ENCODE measurements at regions not wholly inside any gene's neighbourhood (a gene's known extent, or its start where the extent isn't known, plus 50 kb on each side); places are given as distances from the start of the nearest gene placed in this dataset.
A peak's percentile ranks its signal among the peaks of the same experiment; 100 is the strongest.

DNA sequence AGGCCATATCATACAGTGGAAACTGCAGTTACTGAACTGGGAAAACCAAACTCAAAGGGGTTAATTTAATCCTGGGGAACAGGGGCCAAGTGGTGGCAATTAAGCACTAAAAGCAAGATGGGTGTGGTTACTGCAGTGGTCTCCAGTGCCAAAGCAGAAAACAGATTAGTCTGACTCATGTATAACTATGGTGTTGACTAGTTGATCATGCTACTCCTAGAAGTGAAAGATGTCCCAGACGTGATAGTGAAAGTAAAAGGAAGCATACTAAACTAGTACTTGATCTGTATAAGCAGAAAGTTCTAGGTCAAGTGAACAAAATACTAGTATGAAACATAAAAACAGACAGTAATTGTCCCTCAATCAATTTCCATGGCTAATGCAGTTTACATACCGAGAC, 360.0 kb upstream of the SLITRK5 start:
- intact Hi-C loops (cut with DNase I) = no loop called here
- Histone ChIP-seq H3K36me3 (replicated peaks in 1 of 2; ENCODE audit: insufficient read depth in 1 of 2, low read depth in 2 of 2) (no peaks in the 10 kb centered on the region), H3K9me3 (no peaks in the 10 kb centered on the region), H3K27me3 (no peaks in the 10 kb centered on the region), H3K4me1 (no peaks in the 10 kb centered on the region), H3K27ac (no peak overlapping the region), H3K4me3 (no peak overlapping the region)
- WGBS, 2 donors = 67 to 70% methylated on average over 2 of the region's 2 CpGs
- DNase-seq (no peak), ATAC-seq (no peak)
- TF ChIP-seq, protein P1, sequence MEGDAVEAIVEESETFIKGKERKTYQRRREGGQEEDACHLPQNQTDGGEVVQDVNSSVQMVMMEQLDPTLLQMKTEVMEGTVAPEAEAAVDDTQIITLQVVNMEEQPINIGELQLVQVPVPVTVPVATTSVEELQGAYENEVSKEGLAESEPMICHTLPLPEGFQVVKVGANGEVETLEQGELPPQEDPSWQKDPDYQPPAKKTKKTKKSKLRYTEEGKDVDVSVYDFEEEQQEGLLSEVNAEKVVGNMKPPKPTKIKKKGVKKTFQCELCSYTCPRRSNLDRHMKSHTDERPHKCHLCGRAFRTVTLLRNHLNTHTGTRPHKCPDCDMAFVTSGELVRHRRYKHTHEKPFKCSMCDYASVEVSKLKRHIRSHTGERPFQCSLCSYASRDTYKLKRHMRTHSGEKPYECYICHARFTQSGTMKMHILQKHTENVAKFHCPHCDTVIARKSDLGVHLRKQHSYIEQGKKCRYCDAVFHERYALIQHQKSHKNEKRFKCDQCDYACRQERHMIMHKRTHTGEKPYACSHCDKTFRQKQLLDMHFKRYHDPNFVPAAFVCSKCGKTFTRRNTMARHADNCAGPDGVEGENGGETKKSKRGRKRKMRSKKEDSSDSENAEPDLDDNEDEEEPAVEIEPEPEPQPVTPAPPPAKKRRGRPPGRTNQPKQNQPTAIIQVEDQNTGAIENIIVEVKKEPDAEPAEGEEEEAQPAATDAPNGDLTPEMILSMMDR (IDR thresholded peaks at IDR 0.05) = no peak
- TF ChIP-seq POLR2A (IDR thresholded peaks at IDR 0.05) = no peak

DNA sequence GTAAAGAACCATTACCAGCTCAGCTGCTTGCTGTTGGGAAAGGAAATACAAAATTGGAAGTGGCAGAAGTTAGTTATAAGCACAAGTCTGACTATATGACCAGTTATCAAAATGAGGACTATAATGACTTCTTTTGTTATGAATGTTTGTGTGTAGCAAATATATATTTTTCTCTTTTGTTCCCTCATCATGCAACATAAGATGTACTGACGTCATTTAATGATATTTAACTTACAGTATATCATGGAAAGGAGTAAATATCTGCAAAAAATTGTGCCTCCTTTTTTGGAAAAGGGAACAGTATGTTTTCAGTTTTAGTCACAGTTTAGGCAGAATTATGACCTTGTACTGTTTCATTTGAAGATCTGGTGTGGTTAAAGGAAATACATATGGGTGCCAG, 356.3 kb upstream of the SLITRK5 start:
- no peak overlapping the region for H3K4me3 ChIP-seq
- TF ChIP-seq, protein P1 (IDR thresholded peaks at IDR 0.05) = no peak
- TF ChIP-seq POLR2A (IDR thresholded peaks at IDR 0.05) = no peak
- H3K36me3 ChIP-seq (replicated peaks in 1 of 2; ENCODE audit: insufficient read depth in 1 of 2, low read depth in 2 of 2) = no peaks in the 10 kb centered on the region
- no peak for DNase-seq
- intact Hi-C loops (cut with DNase I) = no loop called here
- ATAC-seq = no peak
- WGBS, 2 donors = 49 to 55% methylated on average over 1 of the region's 1 CpG
- no peak overlapping the region for H3K27ac ChIP-seq
- H3K27me3 ChIP-seq = no peaks in the 10 kb centered on the region
- H3K4me1 ChIP-seq = no peaks in the 10 kb centered on the region
- no peaks in the 10 kb centered on the region for H3K9me3 ChIP-seq

DNA sequence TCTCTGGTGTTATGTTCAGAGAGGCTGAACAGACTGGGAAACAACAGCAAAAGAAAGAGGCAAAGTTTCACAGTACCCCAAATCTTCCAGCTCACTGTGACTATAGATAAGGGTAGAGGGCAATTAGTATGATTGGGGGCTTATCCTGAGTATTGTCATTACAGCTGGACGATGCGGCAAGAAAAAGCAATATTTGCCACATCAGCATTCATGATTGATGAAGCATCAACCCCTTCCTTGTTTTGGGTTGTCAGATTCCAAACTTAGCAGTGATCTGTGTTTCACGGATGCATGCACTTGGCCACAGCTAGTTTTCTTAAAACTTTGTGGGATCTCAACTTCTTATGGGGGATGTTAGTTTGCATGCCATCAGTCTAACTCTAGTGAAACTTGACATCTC, 348.8 kb upstream of the SLITRK5 start:
- H3K9me3 ChIP-seq = no peaks in the 10 kb centered on the region
- WGBS, 2 donors = 57 to 67% methylated on average over 3 of the region's 3 CpGs
- no peak overlapping the region for H3K4me3 ChIP-seq
- ATAC-seq = no peak
- H3K36me3 ChIP-seq (replicated peaks in 1 of 2; ENCODE audit: insufficient read depth in 1 of 2, low read depth in 2 of 2) = no peaks in the 10 kb centered on the region
- H3K27ac ChIP-seq = no peak overlapping the region
- TF ChIP-seq, protein P1 (IDR thresholded peaks at IDR 0.05) = no peak
- no peak for TF ChIP-seq POLR2A (IDR thresholded peaks at IDR 0.05)
- H3K4me1 ChIP-seq = no peaks in the 10 kb centered on the region
- no peaks in the 10 kb centered on the region for H3K27me3 ChIP-seq
- DNase-seq = no peak
- intact Hi-C loops (cut with DNase I) = no loop called here

DNA sequence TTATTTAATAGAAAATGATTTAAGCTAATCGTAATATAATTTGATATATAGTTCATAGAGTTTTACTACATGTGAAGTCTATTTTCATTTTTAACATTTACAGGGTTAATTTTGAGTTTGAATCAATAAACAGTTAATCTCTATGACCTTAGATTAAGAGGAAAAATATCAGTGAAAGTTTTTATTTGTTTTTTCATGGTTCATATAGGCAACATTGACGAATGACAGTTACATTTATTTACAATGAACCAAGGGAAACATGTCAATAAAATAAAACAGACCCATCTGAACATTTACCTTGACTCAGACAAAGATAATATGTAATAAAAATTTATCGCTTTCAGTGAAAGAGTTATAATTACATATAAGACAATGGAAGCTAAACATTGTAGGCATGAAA, 346.6 kb upstream of the SLITRK5 start:
- Histone ChIP-seq H3K4me1 (no peaks in the 10 kb centered on the region), H3K9me3 (no peaks in the 10 kb centered on the region), H3K27ac (no peak overlapping the region), H3K36me3 (replicated peaks in 1 of 2; ENCODE audit: insufficient read depth in 1 of 2, low read depth in 2 of 2) (no peaks in the 10 kb centered on the region), H3K27me3 (no peaks in the 10 kb centered on the region), H3K4me3 (no peak overlapping the region)
- no peak for ATAC-seq
- DNase-seq = no peak
- intact Hi-C loops (cut with DNase I) = no loop called here
- TF ChIP-seq, protein P1 (IDR thresholded peaks at IDR 0.05) = no peak
- WGBS, 2 donors = 51 to 57% methylated on average over 3 of the region's 3 CpGs

DNA sequence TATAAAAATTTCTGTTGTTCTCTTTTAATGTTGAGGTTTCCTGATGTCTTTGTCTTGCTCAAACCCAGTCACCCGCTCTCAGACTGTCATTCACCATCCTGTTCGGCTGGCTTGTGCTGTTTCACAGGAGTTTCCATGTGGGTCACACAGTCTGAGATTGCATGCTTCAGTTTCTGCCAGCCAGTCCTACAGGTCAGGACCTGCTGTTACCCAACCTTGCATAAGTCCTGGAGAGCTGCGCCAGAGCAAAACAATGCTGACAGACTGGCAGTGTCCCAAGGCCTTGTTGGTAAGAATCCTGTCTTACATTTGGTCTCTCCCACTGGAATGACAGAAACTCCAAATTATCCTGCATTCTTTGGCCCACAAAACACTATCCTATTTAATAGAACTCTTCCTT, 340.0 kb upstream of the SLITRK5 start:
- TF ChIP-seq, protein P1 (IDR thresholded peaks at IDR 0.05) = no peak
- no peak for TF ChIP-seq POLR2A (IDR thresholded peaks at IDR 0.05)
- Histone ChIP-seq H3K9me3 (no peaks in the 10 kb centered on the region), H3K36me3 (replicated peaks in 1 of 2; ENCODE audit: insufficient read depth in 1 of 2, low read depth in 2 of 2) (no peaks in the 10 kb centered on the region), H3K27me3 (no peaks in the 10 kb centered on the region), H3K4me1 (no peaks in the 10 kb centered on the region), H3K27ac (no peak overlapping the region), H3K4me3 (no peak overlapping the region)
- peak in 1 of 4 donors; percentile 8 for DNase-seq
- ATAC-seq = no peak
- intact Hi-C loops (cut with DNase I) = no loop called here
- 24 to 28% methylated on average over 3 of the region's 3 CpGs for WGBS, 2 donors

Data from body of pancreas (tissue), 4 donors.